Neutrophil (primary cell): ENCODE measurements at regions not wholly inside any gene's neighbourhood (a gene's known extent, or its start where the extent isn't known, plus 50 kb on each side); places are given as distances from the start of the nearest gene placed in this dataset.

Experiments
- H3K27ac ChIP-seq: fragments of 200-600 bp; sonication (generic); 2 replicates; pipeline ENCODE4 v1.5.1; 2016; ENCODE audit warnings: mild to moderate bottlenecking, moderate library complexity
- H3K27me3 ChIP-seq: fragments of 200-600 bp; sonication (generic); 2 replicates; pipeline ENCODE4 v1.6.0; 2016; ENCODE audit warnings: mild to moderate bottlenecking
- H3K36me3 ChIP-seq: fragments of 200-600 bp; sonication (generic); 2 replicates; pipeline ENCODE4 v1.5.1; 2017
- H3K4me1 ChIP-seq, 2 experiments: fragments of 200-600 bp in 1 of 2; sonication (generic) in 1 of 2; 1 replicate in 1 of 2; 2 replicates in 1 of 2; pipeline versions ENCODE4 v1.5.1 to v1.6.1; 2013 to 2016; ENCODE audit warnings: low read depth in 1 of 2, low read length in 1 of 2, mild to moderate bottlenecking in 1 of 2, moderate library complexity in 1 of 2; ENCODE audit not compliant: control insufficient read depth in 1 of 2, insufficient read depth in 1 of 2
- H3K4me3 ChIP-seq, 2 experiments: fragments of 200-600 bp in 1 of 2; sonication (generic) in 1 of 2; 1 replicate in 1 of 2; 2 replicates in 1 of 2; pipeline ENCODE4 v1.5.1; 2013 to 2016; ENCODE audit warnings: low read depth in 1 of 2, low read length in 1 of 2, mild to moderate bottlenecking in 1 of 2, moderate library complexity in 1 of 2
- H3K9me3 ChIP-seq: fragments of 200-600 bp; sonication (generic); 2 replicates; pipeline ENCODE4 v1.5.1; 2016
- TF ChIP-seq, protein P1 (sequence below): fragments of 200-600 bp; sonication (generic); IDR thresholded peaks from 2 replicates; pipeline ENCODE4 v1.5.1; 2016; ENCODE audit warnings: antibody characterized with exemption

- H3K4me1 ChIP-seq, result no peaks in the 10 kb centered on the region
- H3K27me3 ChIP-seq, result no peaks in the 10 kb centered on the region
- H3K9me3 ChIP-seq, result no peaks in the 10 kb centered on the region
- TF ChIP-seq, protein P1, sequence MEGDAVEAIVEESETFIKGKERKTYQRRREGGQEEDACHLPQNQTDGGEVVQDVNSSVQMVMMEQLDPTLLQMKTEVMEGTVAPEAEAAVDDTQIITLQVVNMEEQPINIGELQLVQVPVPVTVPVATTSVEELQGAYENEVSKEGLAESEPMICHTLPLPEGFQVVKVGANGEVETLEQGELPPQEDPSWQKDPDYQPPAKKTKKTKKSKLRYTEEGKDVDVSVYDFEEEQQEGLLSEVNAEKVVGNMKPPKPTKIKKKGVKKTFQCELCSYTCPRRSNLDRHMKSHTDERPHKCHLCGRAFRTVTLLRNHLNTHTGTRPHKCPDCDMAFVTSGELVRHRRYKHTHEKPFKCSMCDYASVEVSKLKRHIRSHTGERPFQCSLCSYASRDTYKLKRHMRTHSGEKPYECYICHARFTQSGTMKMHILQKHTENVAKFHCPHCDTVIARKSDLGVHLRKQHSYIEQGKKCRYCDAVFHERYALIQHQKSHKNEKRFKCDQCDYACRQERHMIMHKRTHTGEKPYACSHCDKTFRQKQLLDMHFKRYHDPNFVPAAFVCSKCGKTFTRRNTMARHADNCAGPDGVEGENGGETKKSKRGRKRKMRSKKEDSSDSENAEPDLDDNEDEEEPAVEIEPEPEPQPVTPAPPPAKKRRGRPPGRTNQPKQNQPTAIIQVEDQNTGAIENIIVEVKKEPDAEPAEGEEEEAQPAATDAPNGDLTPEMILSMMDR, result no peak
- no peaks in the 10 kb centered on the region for H3K36me3 ChIP-seq
- H3K27ac ChIP-seq, result peak overlapping the region; percentile 30
- H3K4me3 ChIP-seq, result no peak overlapping the region
Observed at GRCh38 chr10:3684891-3685290, 100.1 kb downstream of the KLF6 start.

DNA sequence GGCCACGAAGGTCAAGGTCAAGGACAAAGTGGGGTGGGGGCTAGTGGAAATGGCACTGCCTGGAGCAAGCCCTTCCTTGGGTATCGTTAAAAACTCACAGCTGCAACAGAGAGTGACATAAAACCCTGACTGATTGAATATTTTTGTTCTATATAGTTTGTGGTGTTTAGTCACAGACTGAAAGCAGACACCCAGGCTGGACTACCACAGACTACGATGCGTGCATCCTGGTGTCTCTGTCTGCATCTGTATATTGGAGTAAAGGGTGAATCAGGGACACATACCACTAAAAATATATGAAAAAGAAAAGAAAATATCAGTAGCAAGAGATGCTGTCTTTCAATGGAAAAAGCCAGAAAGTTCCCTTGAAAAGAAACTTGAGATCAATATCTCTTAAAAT is 101.4 kb downstream of the KLF6 start:
- Histone ChIP-seq H3K27ac (no peak overlapping the region), H3K27me3 (no peaks in the 10 kb centered on the region), H3K36me3 (no peaks in the 10 kb centered on the region), H3K9me3 (no peaks in the 10 kb centered on the region), H3K4me1 (no peaks in the 10 kb centered on the region), H3K4me3 (no peak overlapping the region)
- TF ChIP-seq, protein P1, result no peak

DNA sequence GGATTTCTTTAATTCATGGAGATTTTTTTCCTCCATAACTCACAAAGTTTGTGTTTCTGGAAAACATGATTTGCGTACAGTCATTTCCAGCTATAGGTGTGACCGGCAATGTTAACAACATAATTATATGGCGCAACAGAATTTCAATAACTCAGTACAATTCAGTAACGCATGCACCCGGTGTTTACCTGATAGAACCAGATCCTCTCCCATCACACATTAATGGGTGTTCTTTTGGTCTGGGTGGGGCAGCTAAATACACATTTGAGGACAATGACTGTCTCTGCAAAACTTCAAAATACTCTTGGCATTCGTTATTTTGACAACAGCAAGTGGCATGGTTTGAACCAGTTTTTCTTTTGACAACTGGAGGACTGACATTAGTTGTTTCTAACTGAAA is 102.3 kb downstream of the KLF6 start:
- no peaks in the 10 kb centered on the region for H3K36me3 ChIP-seq
- H3K27ac ChIP-seq, result no peak overlapping the region
- H3K9me3 ChIP-seq, result no peaks in the 10 kb centered on the region
- no peaks in the 10 kb centered on the region for H3K4me1 ChIP-seq
- no peaks in the 10 kb centered on the region for H3K27me3 ChIP-seq
- TF ChIP-seq, protein P1, result no peak
- no peak overlapping the region for H3K4me3 ChIP-seq

GRCh38 chr10:3681642-3682554 is 103.1 kb downstream of the KLF6 start:
- TF ChIP-seq, protein P1, result no peak
- Histone ChIP-seq H3K4me1 (peaks cover 0 to under 1% of the 10 kb centered on the region in 2 experiments), H3K27me3 (no peaks in the 10 kb centered on the region), H3K4me3 (no peak overlapping the region), H3K9me3 (no peaks in the 10 kb centered on the region), H3K36me3 (no peaks in the 10 kb centered on the region), H3K27ac (no peak overlapping the region)

DNA sequence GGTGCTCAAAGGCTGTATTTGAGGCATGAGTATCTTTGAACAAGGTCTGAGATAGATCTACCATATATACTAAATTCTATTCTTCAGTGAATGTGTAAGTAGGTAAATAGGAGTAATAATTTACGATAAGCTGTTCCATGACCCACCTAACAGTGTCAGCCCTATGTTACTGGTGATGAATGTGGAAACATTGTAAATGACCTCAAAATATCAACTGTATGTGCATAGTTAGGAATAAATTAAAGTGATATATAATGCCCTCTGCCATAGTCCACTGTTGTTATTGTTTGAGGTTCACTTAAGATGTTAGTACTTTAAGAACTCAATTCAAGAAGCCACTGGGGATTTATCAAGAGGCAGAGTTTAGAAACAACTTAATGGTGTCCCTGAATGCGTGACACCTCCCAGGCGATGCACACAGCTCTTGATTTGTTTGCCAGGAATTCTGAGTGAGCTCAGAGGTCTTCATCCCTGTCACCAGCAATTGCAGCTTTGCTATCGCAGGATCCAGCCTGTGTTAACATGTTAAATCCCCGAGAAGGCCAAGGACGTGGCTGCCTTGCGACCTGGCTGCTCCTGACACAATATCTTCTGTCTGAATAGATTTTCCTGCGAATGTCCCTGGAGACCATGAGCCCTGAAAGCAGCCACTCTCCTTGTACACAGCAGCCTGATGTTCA is 104.9 kb downstream of the KLF6 start:
- Histone ChIP-seq H3K4me1 (peaks cover 0 to 3% of the 10 kb centered on the region in 2 experiments), H3K36me3 (no peaks in the 10 kb centered on the region), H3K9me3 (no peaks in the 10 kb centered on the region), H3K27me3 (no peaks in the 10 kb centered on the region), H3K27ac (no peak overlapping the region), H3K4me3 (no peak overlapping the region)
- TF ChIP-seq, protein P1, result no peak
